ENCODE measurements at regions not wholly inside any gene's neighbourhood (a gene's known extent, or its start where the extent isn't known, plus 50 kb on each side); places are given as distances from the start of the nearest gene placed in this dataset.

DNA sequence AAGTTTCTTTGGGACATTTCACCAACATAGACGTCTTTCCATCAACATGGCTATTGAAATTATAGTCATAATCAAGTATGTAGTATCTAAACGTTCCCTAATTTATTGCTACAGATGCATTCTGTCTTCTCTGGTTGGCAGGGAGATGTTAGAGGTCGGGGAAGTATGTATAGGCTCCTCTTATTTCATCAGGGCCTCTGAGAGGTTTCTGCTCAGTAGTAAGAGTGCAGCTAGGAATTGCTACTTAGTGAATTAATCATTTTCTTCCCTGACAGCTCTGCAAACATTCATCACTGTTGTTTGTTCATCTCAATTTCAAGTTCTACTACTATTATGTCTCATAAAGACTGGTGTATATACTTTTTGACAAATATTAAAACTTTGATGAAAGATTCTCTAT, 309.7 kb upstream of the NR2F2 start:
- DNase-seq = no peak

DNA sequence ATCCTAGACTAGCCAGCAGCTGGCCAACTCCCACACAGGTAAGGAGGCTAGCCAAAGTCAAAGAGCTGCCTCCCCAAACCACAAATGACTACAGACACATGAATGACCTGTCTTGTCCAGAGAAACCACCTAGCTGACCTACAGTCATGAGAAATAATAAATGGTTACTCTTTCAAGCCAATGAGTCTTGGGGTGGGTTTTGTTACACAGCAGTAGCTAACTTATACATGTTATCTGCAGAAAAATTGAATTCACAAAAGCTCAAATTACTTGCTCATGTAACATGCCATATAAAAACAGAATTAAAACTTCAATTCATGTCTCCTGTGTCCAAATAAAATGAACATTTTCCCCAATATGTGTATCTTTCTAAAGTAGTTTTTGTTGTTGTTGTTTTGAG, 307.4 kb upstream of the NR2F2 start:
- DNase-seq = no peak

DNA sequence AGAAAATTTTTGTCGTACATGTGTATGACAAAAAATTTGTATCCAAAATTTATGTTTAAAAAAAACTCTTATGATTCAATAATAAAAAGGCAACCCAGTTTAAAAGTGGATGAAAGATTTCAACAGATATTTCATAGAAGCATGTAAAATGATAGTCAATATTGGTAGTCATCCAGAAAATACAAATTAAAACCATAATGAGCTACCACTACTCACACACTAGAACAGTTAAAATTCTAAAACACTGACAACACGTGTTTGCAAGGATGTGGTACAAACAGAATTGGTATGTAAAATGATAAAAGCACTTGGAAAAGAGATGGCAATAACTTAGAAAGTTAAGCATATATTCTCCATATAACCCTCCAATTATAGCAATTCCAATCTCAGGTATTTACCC, 303.0 kb upstream of the NR2F2 start:
- DNase-seq = no peak

DNA sequence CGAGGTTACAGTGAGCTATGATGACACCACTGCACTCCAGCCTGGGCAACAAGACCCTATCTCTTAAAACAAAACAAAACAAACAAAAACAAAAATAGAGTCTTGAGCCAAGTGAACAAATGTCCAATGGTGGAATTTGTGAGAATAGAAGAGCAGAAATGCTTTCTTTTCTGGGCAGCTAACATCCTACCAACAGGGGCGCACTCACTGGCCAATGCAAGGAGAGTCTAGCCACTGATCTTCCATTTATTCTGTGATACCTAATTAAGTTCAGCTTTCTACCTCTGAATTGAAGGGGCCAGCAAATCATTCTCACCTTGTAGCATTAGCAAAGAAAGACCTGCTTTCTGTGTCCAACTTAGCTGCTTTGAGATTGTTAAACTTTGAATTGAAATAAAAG, 301.9 kb upstream of the NR2F2 start:
- DNase-seq = no peak

DNA sequence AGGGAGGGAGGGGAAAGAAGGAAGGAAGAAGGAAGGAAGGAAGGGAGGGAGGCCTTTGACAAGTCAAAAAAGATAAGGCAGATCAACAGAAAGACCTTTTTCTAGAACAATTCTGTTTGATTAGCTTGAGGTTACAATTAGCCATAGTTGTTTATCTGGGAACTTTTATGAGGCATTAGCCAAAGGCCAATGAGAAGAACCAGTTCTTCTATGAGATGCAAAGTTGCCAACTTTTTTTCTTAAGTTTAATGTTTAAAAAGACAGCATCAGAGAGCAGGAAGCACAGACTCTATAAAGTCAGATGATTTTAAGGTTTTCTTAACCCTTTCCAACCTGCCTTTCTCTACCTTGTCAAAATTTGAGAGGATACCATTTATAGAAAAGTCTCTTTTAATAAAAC, 301.3 kb upstream of the NR2F2 start:
- no peak for DNase-seq

DNA sequence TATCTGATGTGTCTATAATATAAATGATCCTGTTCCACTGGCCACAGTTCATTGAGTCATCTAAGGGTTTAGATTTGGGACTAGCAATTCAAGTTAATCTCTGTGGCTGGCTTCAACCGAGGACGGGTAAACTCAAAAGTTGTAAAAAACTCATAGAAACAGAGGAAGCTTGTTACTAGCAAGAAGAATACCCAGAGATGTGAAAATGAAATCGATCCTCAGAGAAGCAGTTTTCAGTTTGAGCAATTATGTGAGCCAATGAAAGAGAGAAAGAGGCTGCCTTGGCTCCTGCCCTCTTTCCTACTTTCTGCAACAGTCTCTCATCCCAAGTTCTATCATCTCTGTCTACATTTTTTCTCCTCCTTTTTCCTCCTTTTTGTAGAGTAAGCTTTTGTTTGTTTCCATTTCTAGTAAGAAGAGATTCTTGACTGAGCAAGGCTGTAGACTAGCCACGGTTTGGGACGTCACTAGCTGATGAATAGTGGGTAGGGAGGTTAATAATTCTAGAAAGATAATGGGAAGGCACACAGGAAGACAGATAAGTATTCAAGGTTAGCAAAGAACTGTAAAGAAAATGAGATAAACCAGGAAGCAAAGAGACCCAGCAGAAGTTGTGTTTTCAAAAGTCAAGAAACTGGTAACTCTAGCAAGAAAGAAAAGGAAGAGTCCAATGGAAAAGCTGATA, 298.9 kb upstream of the NR2F2 start:
- no peak for DNase-seq

DNA sequence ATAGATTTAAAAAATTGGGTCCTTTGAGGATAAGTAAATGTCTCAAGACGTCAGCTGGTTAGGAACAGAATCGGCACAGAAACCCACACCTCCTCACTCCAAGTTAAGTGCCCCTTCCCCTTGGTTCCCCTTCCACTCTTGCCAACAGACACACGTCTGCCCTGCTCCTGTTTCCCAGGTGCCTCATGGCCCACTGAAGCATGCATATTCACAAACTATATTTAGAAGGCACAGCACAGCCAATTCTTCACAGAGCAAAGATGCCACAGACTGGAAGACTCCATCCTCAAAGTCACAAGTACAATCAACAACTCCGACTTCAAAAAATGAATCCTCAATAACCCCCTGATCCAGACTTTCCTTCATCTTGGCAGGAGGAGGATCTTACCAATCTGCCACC, 295.4 kb upstream of the NR2F2 start:
- no peak for DNase-seq

DNA sequence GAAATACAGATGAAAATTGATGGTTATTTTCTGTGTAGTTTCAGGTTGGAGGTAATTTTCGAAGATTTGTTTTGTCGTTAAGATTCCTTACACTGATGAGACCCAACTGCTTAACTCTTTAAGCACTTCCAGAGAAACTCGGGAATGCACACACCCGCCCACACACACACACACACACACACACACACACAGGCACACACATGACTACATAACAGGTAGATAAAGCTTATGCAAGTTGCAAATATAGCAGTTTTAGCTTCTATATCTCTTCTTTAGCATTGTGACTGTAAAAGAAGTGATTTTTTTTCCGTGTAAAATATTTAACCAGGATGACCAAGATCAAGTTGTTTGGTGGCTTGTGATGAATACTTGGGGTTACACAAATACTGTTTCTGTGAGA, 294.9 kb upstream of the NR2F2 start:
- no peak for DNase-seq

DNA sequence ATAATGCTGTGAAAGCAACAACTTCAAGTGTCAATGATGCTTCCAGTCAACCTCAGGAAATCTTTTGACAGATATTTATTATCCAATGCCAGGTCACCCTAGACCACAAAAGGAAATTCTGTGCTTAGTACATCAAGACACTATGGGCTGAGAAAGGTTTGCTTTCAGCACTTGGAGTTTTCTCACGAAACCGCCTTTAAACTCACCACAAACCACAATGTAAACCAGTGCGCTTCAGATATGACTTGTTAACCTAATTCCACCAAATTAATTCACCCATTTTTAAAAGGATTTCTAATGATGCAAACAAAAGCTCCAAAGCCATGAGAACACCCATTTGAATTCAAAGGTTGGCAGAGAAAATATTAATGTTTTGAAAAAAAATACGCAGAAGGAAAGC, 292.9 kb upstream of the NR2F2 start:
- DNase-seq = no peak

DNA sequence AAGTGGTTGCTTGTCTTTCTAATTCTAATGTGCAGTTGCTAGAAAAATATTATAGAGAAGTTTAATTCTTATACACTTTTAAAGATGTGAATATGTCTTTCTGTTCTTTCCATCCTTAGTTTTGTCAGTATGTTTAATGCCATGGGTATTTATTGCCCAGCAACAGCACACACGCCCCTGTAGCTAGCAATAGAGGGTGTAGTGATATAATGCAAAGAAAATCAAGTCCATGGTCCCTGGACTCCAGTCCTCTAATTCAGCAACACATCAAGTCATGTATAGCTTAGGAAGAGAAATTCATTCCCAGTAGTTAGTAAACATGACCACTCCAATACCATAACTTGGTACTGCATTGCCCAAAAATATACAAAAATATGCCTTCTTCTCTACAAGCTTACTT, 292.4 kb upstream of the NR2F2 start:
- no peak for DNase-seq

DNA sequence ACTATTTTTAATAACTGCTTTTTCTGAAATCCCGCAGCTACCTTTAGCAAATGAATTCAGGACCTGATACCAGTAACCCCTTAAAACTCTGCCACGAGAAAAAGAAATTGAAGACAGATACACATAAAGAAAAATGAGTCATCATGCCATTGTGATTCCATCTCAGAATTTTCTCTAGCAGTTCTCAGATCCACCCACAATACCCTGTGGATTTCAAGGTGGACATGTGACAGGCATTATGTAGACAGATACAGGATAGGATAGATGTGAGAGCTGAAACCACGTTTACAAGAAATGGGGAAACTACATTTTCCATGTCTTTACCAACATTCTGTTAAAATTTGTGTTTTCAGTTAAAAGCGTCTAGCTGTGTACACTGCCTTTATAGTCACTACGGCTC, 291.9 kb upstream of the NR2F2 start:
- no peak for DNase-seq

DNA sequence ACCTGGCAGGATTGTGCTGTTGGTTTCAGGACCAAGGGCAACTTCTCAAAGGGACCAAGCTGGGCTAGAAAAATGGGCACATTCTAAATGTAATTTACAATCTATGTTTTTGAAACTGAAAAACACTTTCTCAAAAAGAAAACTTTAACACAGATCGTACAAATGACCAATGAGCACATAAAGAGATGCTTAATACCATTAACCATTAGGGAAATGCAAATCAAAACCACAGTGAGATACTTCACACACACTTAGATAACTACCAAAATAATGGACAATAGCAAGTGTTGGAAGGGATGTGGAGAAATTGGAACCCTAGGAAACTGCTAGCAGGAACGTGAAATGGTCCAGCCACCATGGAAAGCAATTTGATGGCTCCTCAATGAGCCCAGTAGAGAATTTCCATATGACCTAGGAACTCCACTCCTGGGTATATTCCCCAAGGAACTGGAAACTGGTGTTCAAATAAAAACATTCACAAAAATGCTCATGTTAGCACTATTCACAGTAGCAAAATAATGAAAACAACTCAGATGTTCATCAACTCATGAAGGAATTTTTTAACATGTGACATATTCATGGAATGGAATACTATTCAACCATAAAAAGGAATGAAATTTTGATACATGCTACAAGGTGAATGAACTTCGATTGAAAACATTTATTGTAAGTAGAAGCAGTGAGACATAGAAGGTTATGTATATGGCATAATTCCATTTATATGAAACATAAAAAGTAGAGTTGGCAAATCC, 288.3 kb upstream of the NR2F2 start:
- DNase-seq = no peak

DNA sequence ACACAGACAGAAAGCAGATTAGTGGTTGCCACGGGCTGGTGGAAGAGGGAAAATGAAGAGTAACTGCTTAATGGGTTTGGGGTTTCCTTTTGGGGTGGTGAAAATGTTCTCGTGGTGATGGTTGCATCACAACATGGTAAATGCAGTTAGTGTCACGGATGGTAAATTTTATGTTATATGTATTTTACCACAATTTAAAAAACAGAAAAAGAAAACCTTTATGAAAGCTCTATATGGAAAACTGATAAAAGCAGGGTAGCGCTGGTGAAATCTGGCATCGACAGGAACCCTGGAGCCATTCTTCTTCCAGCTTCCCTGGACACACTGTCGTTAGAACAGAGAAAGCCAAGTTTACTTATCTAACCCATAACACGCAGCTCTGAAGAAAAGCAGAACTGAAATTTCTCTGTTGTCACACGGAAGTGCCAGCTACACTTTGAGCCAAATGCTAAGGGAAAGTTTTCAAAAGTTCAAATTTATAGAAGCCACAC, 287.7 kb upstream of the NR2F2 start:
- DNase-seq = no peak

DNA sequence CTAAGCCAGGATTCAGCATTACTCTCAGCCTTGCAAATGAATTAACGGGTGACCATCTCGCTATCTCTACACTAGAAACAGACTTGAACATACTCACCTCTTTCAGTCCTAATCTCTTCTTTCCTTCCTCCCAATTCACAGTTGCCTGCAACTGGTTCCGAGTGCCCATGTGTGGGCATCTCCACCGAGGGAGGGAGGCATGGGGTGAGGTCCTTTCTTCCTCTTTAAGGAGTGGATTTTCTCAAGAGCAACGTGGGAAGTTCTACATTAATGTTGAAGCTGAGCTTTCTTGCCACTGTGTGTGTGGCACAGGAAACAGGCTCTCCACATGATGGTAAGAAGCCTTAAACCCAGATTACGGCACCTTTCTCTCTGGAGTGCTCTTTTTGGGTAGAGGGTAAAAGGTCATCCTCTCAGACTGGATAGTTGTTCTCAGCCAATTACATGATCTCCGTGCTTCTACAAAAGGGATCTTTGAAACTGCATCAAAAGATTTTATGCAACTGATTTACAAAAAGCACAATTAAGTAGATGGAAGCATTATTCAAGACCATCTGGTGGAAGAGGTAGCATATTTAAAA, 286.8 kb upstream of the NR2F2 start:
- DNase-seq = no peak

DNA sequence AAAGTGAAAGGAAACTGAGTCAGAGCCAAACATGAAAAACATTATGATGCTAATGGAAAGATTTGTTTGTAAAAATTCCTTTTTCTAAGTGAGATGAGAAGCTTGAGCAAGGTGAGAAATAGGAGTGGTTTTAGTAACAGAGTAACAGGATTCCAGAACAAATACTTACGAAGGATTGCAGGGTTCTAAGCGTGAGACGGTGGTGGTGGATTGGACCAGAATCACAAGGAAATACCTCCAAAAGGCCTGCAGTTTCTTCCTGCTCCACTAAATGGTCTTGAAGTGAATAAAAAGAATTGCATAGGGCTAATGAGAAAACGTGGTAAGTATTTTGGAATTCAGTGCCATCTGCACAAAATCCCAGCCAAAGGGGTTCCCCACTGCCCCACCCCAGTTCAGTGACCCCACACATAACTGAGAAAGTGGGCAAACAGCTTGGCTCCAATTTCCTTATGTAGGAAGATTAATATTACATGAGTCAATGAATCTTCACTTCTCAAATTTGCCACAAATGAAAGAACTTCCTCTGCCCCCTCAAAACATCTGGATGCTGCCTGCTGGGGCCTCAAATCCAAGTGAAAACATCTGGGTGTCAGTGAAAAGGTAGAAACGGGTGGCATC, 283.8 kb upstream of the NR2F2 start:
- no peak for DNase-seq

DNA sequence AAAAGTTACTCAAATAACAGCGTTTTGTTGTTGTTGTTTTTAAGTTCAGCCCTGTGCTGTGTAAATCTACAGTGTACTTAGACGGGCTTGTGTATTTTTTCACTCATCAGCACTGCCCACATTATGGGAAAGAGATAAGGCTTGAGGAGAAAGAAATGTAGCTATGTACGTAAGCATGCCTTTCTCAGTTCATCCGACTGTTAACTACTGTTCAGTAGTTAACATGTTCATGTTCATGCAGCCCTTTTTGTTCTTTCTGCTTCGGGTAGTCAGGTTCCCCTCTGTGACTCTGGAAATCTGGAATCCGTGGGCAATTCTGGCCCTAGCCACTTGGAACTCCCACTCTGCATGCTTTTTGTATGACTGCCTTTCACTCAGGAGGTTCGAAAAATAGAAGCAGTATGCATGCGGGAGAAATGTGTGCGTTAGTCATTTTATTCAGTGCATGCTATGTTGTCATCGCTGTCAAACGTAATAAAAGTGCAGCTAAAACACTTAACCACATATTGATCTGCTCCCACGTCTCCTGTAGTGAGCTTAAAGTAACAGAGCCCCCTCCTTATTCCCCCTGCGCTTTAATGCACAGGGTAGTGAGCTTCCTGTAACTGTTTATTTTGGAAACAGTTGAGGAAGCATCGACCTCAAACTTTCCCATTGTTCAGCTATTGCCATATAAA, 283.1 kb upstream of the NR2F2 start:
- DNase-seq = no peak

DNA sequence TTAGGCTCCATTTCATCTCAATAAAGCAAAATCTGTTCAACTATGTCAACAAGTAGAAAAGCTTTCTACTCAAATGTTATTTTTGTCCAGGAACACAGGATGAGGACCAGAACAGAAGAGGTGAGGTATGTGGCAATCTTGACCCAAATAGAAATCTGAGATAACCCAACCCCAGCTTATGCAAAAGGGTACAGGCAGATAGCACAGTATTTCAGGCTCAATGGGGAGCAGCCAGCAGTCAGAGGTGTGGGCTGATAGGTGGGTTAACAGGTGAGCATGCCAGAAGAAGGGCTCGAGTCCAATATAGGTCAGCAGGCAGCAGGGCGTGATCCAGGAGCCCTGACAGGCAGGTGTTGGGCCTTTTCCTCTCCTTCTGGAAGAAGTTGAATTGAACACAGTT, 281.2 kb upstream of the NR2F2 start:
- DNase-seq = no peak

DNA sequence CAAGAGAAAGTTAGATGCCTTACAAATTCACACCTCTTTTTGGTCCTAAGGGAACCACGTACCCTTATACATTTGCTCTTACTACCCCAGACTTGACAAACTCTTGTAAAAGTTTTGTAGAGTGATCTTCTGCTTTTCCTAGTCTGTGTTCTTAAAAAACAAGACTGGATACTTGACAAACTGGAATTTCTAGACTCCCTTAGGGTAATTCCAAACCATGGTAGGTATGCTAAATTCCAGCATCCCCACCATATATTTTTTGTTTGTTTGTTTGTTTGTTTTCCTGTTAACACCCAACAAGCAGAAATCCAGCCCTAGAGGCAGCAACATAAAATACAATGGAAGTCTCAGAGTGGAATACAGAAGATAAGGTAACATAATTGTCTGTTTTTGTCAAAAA, 280.7 kb upstream of the NR2F2 start:
- no peak for DNase-seq

DNA sequence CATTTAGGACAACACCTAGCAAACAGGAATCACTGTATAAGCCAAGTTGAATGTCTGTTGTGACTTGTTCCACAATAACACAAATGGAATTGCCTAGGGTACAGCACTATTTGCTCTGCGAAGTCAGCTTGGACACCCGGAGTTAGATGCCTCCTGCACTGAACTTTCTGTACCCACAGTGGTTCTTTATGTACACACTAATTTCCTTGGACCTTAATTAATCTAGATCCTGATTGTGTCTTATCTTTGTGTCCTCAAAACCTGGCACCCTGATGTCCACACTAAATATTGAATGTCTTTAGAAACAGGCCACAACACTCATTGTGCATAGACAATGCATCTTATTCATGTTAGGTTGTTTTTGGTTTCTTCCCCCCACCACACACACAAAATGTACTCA, 278.9 kb upstream of the NR2F2 start:
- no peak for DNase-seq

DNA sequence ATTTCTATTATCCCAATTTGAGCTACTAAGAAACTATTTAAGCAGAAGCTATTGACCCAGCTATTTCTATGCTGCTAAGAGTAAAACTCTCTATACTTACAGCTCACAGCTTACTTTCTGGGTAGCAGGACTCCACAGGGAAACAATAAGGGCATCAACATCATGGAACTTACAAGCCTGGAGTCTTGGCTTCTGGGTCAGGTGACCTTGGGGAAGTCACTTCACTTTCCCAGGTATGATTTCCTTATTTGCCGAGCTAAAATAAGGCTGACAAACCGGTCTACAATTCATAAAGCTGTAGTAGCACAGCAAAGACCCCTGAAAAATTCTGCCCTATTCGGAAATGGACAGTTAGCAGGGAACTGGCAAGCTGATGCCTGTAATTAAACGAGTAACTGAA, 278.3 kb upstream of the NR2F2 start:
- no peak for DNase-seq

DNA sequence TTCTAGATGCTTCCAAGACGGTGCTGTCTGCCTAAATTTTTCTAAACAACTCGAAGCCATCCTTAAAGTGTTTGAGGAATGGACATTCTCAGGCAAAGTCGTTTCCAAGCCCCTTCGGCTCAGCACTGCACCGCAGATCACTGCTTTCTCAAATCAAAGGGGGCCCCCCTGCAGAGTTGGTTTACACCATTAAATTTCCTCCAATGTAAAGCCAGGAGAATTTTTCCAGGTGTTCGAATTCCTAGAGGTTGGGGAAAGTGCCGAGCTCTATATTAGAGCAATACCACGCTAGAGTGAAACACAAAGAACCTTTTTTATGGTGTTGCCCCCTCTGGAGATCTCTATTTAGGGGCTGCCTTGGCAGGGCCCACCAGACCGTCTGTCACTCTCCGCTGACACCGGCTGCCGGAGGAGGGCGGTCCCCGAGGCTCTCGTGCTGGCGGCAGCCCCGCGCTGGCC, 277.9 kb upstream of the NR2F2 start:
- no peak for DNase-seq

DNA sequence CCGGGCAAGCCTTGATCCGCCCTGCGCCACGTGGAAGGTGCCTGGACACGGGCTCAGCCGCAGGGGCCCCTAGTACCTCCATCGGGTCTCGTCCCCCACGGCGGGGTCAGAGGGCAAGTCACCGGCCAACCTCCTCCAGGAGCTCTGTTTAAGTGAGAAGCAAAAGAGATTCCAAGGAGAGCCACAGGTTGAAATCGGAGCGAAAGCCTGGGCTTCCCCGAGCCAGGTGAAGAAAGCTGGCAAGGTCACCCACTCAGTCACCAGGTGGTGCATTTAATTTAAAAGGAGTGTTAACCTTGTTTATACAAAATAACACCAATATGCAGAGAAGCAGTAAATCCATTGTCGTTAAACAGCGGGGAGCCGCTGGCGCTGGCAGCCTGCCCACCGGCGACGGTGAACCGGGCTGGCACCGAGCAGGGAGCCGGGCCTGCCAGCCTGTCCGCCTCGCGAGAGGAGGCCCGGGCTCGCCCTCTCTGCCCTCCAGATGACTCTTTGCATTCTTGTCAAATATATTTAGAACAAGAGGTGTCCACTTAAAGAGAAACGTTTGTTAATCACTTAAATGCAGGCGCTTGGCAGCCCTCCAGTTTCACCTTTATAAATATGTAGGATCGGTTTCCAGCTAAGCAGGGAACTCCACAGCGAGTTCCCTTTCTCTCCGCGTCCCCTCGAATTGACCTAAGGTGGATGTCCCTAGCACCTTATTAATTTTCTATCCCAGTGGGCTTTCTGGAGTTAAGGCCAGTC, 277.3 kb upstream of the NR2F2 start:
- no peak for DNase-seq
